ENCODE measurements at regions not wholly inside any gene's neighbourhood (a gene's known extent, or its start where the extent isn't known, plus 50 kb on each side); places are given as distances from the start of the nearest gene placed in this dataset.

- DNase-seq (ENCODE audit: low read depth): no peak
These were observed 290.1 kb upstream of the HDAC4 start for GRCh38 chr2:239690651-239691631.

DNA sequence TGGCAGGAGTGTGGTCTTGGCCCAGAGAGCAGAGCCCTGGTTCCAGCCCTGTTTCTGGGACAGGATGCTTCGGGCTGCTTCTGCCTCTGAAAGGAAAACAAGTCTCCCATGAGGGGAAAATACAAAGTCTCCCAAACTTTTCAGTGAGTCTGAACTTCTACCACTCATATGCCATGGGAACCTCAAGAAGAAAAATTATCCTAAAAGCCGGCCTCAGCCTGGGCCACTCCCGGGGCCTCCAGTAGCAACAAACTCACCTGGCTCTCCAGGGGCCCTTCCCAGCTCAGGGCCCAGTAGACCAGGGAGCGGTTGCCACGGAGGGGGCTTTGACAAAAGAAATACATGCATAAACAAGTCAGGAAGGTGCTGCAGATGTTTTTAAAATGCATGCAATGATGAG lies 289.2 kb upstream of the HDAC4 start:
- DNase-seq (ENCODE audit: low read depth): no peak

DNA sequence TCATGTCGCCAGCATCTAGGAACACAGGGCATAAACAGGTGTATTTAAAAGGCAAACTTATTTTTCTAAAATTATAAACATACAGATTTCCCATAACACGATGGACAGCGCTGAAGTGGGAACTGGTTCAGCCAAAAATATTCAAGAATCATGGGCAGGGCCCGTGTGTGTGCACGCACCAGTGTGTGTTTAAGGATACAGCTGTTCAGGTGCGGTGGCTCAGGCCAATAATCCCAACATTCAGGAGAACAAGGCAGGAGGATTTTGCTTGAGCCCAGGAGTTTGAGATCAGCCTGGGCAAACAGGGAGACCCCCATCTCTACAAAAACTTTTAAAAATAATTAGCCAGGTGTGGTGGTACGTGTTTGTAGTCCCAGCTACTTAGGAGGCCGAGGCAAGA lies 288.6 kb upstream of the HDAC4 start:
- DNase-seq (ENCODE audit: low read depth): no peak

DNA sequence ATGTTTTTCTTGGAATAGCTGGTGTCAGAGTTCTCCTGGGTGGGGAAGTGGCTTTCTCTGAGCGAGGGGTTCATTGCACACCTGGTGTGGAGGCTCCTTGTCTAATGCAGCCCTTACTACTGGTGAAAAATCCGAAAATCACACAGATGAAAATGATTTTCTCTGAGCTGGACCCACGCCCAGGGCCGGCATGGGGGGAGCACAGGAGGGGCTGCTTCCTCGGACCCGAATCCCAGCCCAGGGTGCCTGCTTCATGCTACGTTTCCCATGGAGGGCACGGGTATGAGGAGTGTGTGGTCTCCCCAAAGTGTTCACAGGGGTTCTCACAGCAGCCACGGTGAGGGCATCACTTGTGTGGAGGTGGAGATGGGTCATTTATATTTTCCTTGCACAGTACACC lies 288.0 kb upstream of the HDAC4 start:
- DNase-seq (ENCODE audit: low read depth): no peak

- no peak for DNase-seq (ENCODE audit: low read depth)
These were observed 287.4 kb upstream of the HDAC4 start for GRCh38 chr2:239688122-239688681.

DNA sequence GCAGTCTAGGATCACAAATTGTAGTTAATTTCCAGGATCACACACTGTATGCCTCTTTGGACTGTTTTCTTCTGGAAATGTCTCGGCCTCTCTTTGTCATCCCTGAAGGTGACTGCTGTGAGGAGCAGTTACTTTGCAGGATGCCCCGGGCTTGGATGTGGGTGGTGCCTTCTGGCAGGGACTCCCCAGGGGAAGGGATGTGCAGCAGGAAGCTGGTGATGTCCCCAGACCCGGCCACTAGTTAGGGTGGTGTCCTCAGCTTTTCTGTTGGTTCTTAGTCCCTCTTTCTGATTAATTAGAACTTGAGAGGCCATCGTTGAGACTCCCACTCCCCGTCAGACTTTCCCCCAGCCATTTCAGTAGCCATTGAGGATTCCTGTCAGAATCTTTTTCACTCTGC lies 286.6 kb upstream of the HDAC4 start:
- no peak for DNase-seq (ENCODE audit: low read depth)

DNA sequence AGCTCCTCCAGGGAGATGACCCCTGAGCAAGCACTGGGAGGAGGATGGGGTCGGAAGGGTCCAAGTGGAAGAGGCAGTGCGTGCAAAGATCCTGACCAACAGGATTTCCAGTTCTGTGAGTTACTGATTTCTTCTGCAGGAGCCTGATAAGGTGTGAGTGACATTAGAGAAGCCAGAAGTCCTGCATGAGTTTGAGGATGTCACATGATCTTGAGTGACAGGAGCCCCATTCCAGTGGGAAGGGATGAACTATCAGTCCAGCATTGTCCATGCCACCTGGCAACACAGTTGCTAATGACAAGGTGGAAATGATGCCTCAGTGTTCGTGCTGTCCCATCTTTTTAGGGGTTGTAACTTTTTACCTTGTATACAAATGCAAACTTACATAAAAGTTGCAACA lies 285.1 kb upstream of the HDAC4 start:
- DNase-seq (ENCODE audit: low read depth): no peak

DNA sequence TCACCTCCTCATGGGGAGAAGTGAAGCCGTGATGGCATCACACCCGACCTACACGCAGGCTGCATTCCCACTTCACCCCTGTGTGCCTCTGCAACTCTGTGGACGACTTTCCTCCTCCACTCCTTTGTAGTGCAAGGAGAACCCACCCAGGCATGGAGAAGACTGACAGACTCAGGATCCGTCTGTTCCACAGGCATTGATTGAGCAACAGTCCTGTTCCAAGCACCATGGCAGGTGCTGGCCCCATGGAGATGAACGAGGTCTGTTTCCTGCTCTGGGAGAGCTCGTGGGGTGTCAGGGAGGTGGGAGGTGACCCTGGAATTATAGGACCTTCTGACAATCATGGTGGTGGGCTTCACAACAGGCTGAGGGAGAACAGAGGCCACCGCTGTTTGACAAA lies 284.7 kb upstream of the HDAC4 start:
- DNase-seq (ENCODE audit: low read depth): no peak

DNA sequence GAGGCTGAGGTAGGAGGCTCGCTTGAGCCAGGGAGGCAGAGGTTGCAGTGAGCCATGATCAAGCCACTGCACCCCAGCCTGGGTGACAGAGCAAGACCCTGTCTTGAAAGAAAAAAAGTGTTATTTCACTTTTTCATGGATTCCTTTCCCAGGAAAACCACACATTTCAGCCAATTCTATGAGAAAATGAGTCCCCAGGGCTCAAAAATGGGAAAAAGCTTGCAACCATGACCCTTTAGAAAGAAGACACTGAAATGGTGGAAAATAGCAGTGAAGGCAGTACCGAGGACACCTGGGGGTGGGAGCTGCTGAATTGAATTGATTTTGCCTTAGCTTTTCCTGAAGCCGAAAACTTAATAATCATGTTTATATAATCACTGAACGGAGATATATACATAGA lies 284.2 kb upstream of the HDAC4 start:
- no peak for DNase-seq (ENCODE audit: low read depth)

DNA sequence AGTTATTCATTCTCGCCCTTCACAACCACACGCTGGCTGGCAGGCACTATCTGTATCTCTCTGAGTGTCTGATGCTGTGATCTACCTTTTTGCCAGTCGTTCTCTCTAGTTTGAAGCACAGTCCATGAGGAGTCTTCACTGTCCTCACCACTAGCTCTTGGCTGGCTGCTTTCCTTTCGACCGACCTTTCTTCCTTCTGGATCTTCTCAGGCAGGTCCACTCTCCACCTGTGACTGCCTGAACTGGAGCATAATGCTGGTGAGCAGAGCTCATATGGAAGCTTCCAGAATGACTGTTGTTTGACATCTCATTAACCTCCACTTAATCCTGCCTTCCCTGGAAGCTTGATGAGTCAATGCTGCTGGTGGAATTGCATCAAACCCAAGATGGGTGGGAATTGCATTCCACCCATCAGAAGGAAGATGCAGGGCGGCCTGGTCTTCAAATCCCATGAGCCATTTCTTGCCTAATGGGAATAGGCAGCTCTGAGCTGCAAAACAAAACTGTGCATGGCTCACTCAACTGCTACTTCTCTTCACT lies 283.5 kb upstream of the HDAC4 start:
- DNase-seq (ENCODE audit: low read depth): no peak

DNA sequence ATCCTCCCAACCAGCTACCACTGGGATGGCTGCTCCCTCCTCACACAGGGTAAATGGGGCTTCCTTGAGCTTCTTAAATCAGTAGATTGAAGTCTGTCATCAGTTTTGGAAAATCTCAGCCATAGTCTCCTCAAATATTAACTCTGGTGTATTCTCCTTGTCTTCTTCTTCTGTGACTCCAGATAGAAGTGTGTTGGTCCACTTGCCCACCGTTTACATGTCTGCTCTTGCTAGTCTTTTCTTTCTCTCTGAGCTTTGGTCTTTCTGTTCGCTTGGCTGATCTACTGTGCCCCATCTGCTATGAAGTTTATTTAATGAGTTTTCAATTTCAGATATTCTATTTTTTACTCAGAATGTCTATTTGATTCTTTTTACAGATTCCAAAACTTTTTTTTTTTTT lies 281.7 kb upstream of the HDAC4 start:
- no peak for DNase-seq (ENCODE audit: low read depth)

DNA sequence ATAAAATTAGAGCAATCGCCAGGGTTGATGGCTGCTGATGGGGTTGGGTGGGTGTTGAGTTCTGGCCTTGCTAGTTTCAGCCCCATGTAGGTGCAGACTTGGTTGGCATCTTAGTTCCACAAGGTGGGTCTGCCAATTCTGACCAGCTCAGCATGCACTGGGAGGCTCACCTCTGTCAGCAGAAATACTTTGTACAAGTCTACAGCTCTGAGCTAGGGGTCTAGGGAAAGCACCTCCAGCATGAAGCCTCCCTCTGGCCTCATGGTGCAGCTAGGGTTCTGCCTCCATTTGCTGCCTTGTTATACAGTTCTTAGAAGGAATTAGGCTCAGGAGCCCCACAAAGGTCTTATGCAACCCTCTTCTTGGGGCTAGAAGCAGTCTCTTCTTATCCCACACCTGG lies 278.9 kb upstream of the HDAC4 start:
- DNase-seq (ENCODE audit: low read depth): no peak

GRCh38 chr2:239678666-239679296 lies 278.0 kb upstream of the HDAC4 start:
- no peak for DNase-seq (ENCODE audit: low read depth)

GRCh38 chr2:239678186-239678490 lies 277.3 kb upstream of the HDAC4 start:
- DNase-seq (ENCODE audit: low read depth): no peak

DNA sequence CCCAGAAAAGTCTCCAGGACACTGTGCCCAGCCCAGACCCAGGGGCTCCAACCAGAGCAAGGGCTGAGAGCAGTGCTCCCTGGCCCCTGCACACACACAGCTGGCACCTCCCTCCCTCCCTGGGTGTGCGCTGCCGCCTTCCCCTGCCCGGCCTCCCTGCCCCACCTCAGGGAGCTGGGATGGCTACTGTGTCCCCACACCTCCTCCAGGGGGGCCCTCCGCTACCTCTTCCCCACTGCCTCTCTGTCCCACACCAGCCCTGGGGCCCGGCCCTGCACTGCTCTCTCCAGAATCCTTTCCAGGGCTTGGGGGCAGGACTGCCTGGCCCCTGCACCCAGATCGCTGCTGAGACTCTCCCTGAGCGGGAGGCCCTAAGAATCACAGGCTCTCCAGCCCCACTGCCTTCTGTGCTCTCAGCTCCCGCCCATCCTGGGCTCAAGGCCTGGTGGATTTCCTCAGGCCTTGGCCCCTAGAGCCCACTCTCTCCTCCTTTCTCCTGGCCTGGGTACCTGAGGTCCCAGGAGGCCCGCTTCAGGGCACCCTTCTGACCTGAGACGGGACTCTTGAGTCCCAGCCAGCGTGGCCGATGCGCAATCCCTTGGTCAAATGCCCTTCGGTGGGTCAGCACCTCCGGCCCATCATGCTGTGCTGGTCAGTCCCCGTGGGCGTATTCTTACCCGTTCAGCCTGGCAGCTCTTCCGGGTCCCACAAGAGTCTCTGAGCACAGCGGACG lies 276.8 kb upstream of the HDAC4 start:
- DNase-seq (ENCODE audit: low read depth): no peak

GRCh38 chr2:239676716-239677452 lies 276.1 kb upstream of the HDAC4 start:
- no peak for DNase-seq (ENCODE audit: low read depth)

DNA sequence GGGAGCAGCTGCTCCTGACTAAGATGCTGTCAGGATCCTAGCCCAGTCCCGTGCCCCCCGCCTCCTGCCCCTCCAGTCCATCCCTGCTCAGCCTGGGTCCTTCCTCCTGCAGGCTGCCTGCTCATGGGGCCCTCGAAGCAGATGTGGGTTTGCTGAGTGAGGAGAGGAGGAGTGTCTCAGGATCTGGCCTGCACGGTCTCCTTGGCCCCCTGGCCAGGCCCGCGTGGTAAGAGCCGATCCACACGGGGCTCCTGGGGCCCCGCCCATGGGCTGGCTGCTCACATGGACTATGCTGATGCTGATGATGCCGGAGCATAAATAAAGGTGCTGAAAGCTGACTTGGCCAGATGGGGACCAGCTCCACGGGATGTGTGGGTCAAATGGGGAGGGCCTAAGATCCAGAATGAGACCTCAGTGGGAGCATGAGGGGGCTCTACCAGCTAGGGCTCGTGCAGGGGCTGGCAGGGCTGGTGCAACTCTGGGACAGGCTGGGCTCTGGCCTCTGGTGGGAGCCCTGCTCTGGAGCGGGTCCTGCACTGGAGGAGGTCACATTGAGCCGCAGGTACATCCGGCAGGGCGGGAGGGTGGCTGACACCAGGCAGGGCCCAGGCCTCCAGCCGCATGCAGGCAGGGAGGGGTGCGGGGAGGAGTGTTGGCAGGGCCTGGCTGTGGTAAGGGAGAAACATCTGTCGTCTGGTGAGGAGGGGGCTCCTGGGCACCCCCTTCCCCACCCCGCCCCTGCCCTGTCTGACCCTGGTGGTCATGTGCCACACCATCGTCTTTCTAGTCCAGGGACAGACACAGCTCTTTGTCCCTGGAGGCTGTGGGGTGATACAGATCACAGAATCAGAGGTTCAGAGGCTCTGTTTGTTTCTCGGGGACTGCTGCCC lies 275.3 kb upstream of the HDAC4 start:
- no peak for DNase-seq (ENCODE audit: low read depth)

DNA sequence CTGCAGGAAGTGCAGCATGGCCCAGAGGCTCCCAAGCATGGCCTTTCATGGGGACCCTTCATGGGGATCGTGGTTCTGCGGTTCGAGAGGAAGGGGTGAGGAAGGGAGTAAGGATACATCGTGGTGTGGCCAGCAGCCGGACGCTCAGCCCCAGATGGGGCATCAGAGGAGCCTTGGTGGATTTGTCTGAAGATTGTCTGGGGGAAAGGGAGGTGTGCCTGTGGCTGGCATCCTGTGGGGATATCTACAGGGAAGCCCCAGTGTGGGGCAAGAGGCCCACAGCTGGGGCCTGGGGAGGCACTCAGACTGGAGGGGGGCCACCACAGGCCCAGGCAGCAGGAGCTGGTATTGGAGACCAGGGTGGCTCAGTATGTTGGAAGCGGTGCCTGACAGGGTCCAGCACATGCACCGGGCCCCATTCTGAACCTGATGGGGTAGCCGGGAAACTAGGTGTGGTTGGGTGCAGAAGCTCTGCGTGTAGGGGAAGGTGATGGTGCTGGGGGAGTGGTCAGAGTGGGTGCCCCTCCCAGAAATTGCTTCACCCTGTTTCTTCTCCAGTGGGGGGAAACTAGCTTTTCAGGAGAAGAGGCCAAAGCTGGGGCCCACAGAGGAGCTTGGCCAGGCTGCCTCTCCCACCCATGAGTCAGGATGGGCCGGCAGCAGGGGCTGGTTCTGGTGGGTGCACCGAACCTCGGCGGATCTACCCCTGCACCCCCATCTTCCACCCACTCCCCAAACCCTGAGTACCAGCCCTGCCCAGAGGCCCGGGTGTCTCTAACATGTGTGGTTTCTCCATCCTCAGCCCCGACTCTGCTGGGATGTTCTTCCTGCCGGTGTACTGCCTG lies 274.4 kb upstream of the HDAC4 start:
- DNase-seq (ENCODE audit: low read depth): no peak
